HepG2 (cell line): ENCODE measurements at regions not wholly inside any gene's neighbourhood (a gene's known extent, or its start where the extent isn't known, plus 50 kb on each side); places are given as distances from the start of the nearest gene placed in this dataset.

Source experiments
- MYPOP ChIP-seq: sonication (generic); formaldehyde crosslinking; IDR thresholded peaks from 2 replicates; pipeline ENCODE4 v1.8.1; 2023; ENCODE audit warnings: mild to moderate bottlenecking, moderate library complexity, missing genetic modification reagents
- THRA ChIP-seq: sonication (generic); formaldehyde crosslinking; IDR thresholded peaks from 2 replicates; pipeline ENCODE4 v1.4.0; 2020; ENCODE audit warnings: missing genetic modification reagents, borderline replicate concordance
- ZNF407 ChIP-seq: sonication (generic); formaldehyde crosslinking; IDR thresholded peaks from one replicate; pipeline ENCODE4 v1.5.1; 2020; ENCODE audit warnings: mild to moderate bottlenecking, missing genetic modification reagents; ENCODE audit errors: not compliant biosample characterization

- no peak for TF ChIP-seq THRA (CRISPR knock-in tag)
- TF ChIP-seq MYPOP = no peak
- no peak for TF ChIP-seq ZNF407
These were observed 611.1 kb downstream of the HTR1A start (continued) for GRCh38 chr5:63351164-63351563.
